ENCODE measurements at regions not wholly inside any gene's neighbourhood (a gene's known extent, or its start where the extent isn't known, plus 50 kb on each side); places are given as distances from the start of the nearest gene placed in this dataset.
A peak's percentile ranks its signal among the peaks of the same experiment; 100 is the strongest.
"Not testable (repeated sequence)": the region's sequence is repeated elsewhere in the genome, so short reads cannot be mapped to it uniquely, and the experiment has no call there.

DNA sequence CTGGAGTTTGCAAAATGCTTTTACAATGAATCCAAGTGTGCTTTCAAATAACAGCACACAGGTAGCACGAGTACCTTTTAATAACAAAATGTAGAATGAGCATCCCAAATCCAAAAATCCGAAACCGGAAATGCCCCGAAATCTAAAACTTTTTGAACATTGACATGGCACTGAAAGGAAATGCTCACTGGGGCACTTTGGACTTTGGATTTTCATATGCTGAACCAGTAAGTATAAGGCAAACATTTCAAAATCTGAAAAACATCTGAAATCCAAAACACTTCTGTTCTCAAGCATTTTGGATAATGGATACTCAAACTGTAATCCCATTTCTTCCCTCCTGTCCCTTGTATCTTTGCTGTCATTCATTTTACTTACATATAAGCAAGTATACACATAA, 50.1 kb downstream of the GCNT4 start:
- no peak for DNase-seq (ENCODE audit: low spot score)

DNA sequence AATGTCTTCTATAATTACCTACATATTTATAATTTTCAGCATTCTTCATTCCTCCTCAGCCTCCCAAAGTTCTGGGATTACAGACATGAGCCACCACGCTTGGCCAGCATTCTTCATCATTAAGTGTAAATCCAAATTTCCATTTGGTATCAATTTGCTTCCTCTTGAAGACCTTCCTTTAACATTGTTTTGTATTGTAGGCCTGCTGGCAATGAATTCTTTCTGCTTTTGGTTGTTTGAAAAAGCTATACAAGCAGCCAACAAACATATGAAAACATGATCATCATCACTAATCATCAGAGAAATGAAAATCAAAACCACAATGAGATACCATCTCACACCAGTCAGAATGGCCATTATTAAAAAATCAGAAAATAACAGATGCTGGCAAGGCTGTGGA, 56.4 kb downstream of the GCNT4 start:
- DNase-seq (ENCODE audit: low spot score): no peak

DNA sequence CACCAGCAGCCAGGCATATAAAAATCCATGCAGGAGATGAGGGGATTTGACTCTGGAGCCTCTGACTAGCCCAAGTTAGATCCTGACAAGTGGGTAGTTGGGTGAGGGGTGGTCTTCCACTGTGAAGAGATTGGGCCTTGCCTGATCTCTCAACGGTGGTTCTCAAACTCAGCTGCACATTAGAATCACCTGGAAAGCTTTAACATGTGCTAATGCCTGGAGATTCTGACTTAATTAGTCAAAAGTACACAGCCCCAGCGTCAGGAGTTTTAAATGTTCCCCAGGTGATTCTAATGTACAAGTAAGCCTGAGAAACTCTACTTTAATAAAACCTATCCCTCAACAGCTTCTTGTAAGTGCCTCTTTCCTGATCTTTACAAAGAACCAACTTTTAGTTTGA, 57.5 kb downstream of the GCNT4 start:
- DNase-seq (ENCODE audit: low spot score): peak; percentile 91

DNA sequence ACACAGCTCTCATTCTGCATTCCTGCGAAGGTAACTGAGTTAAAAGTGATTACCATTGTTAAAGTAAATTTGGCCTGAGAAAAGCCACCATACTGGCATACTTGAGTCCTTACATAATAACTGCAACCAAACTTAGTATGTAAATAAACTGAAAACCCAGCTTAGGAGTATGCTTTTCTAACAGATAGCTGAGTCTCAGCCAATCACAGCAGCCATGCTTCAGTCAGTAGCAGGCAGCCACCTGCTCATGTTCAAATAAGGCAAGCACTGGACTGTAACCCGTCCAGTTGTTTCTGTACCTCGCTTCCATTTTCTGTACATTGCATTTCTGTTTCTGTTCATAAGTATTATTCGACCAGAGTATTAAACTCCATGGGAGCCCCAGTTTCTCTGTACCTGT, 58.6 kb downstream of the GCNT4 start:
- DNase-seq (ENCODE audit: low spot score): peak; percentile 68

DNA sequence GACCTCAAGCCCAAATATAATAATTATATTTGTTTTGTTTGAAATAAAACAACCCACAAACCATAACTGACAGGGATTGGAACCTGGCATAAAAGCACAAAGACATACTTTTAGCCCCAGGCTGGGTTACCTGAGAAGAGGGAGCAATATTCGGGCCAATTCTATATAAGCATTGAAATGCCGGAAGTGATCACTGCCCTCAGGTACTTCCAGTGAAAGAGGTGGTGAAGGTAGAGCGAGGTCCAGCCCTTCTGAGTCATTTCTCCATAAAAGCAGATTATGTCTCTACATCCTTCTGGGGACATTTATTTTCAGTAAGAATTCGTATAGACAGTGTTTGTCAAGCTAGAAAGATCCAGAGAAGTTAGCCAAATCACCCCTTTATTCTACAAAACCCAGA, 59.6 kb downstream of the GCNT4 start:
- no peak for DNase-seq (ENCODE audit: low spot score)

DNA sequence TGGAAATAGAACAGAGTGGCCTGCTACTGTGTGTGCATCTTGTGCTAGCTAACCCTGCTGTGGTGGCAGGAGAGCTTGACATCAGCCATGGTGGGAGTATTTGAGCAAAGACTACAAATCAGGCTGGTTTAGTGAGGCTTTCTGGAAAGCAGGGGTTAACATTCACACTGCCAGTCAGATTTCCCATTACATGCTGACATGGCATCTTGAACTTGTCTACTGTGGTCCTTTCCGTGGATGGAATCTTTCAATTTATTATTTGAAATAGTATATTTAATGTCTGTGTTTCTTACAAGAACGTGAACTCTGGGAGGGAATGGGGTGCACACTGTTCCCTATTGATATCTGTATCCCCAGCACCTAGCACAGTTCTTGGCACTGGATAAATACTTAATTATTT, 60.8 kb downstream of the GCNT4 start:
- no peak for DNase-seq (ENCODE audit: low spot score)

- DNase-seq (ENCODE audit: low spot score): no peak
Measured at GRCh38 chr5:74990194-74990593, 62.2 kb downstream of the GCNT4 start.

DNA sequence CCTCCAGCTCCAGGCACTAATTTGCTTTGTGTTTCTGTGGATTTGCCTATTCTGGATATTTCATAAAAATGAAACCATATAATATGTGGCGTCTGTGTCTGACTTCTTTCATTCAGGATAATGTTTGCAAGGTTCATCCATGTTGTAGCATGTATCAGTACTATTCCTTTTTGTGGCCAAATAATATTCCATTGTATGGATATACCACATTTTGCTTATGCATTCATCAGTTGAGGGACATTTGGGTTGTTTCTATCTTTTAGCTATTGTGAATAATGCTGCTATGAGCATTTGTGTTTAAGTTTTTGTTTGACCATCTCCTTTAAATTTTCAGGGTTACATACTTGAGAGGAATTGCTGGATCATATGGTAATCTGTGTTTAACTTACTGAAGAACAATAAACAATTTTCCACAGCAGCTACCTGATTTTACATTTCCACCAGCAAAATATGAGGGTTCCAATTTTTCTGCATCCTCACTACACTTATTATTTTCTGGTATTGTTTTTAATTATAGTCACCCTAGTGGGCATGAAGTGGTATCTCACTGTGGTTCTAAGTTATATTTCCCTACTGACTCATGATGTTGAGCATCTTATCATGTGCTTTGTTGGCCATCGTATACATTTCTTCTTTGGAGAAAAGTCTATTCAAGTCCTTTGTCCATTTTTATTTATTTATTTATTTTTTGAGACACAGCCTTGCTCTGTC, 63.9 kb downstream of the GCNT4 start:
- no peak for DNase-seq (ENCODE audit: low spot score)

- DNase-seq (ENCODE audit: low spot score): no peak
Measured at GRCh38 chr5:74978345-74978744, 74.0 kb downstream of the GCNT4 start.

DNA sequence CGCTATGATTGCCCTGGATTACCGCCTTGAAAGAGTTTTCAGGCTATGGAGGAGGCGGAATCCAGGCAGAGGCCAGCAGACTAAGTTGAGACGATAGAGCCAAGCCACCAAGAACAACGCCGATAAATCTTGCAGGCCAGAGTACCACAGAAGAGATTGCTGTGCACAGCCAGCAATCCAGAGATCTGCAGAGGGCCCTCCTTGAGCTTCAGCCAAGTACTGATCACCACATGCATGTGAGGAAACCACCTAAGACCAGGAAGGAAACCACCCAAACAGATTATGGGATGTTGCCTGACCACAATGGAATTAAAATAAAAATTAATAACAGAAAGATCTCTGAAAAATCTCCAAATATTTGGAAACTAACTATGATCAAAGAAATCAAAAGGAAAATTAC, 74.9 kb downstream of the GCNT4 start:
- DNase-seq (ENCODE audit: low spot score): no peak

DNA sequence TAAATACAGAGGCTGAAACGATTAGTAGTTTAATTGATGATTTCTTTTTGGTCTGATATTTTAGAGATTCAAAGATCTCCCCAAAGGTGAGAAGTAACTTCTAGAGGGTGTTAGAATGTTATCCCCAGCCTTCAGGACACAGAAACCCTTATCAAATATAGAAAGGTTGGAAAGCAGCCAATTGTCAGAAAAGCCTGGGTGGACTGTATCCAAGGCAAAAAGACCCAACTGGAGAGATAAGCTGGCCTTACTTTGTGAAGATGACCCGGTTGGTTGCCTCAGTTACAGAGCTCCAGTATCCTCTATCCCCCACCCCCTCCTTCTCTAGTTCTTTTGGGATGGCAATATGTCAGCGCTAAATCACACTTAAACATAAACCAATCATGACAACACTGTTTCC, 75.7 kb downstream of the GCNT4 start:
- no peak for DNase-seq (ENCODE audit: low spot score)

DNA sequence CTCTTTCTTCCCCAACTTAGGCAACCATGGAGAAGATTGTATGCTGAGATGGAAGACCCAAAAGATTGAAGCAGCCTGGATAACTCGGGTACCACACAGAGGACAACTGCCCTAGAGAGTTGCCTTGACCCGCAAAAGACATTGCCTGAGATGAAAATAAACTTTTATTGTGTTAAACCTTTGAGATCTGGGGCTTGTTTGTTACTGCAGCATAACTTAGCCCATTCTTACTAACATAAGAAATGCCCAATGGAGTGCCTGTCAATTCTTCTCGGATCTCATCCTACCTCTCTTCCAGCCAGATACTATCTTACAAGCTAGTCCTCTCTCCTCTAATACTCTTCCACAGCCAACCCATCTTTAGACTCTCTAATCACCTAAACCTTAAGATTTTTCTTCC, 76.8 kb downstream of the GCNT4 start:
- no peak for DNase-seq (ENCODE audit: low spot score)

GRCh38 chr5:74974451-74975091, 77.8 kb downstream of the GCNT4 start:
- DNase-seq (ENCODE audit: low spot score): no peak

DNA sequence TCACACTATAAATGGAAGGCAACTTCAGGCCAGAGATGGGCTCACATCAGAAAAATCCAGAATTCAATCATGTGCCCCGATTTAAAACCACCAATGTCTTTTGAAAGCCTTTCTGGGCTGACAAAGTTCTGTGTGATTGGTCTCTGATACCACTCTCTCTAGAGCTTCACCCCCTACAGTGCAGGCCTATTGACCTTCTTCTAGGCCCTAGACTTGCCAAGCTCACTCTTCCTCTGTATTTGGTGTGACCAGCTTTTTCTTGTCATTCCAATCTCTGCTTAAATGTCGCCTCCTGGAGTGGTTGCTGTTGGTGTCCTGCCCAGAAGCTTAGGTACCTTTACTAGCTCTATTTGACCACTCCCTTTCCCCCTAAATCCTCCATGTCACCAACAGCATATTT, 78.7 kb downstream of the GCNT4 start:
- no peak for DNase-seq (ENCODE audit: low spot score)

- no peak for DNase-seq (ENCODE audit: low spot score)
Measured at GRCh38 chr5:74971947-74972460, 80.4 kb downstream of the GCNT4 start.

DNA sequence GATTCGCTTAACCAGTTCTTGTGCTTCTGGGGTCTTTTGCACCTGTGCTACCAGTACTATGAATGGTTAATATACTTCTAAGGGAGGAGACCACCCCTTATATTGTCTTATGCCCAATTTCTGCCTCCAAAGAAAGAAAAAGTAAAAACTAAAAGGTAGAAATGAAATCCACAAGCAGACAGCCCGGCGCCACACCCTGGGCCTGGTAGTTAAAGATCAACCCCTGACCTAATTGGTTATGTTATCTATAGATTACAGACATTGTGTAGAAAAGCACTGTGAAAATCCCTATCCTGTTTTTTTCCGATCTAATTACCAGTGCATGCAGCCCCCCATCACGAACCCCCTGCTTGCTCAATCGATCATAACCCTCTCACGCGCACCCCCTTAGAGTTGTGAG, 81.5 kb downstream of the GCNT4 start:
- not testable (repeated sequence) for DNase-seq (ENCODE audit: low spot score)

GRCh38 chr5:74969726-74970125, 82.6 kb downstream of the GCNT4 start:
- DNase-seq (ENCODE audit: low spot score): no peak

GRCh38 chr5:74966141-74967026, 86.0 kb downstream of the GCNT4 start:
- DNase-seq (ENCODE audit: low spot score): peak; percentile 39

- no peak for DNase-seq (ENCODE audit: low spot score)
Measured at GRCh38 chr5:74963407-74963806, 89.0 kb downstream of the GCNT4 start.

DNA sequence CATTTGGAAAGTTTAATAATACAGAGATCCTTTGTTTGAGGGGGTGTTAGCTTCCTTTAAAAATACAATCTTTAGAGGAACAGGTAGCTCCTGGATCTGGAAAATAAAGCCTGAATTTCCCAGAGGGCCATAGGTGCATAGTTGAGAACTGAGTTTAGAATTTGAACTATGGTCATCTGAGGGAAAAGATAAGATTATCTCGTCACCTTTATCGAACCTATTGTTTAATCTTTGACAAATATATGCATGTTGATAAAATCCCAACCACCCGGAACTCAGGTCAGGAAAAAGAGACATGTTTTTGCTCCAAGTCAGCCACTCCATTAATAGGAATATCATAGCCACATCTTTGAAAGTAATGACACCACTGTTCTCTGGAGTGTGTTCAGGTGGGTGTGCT, 91.7 kb upstream of the FAM169A start:
- DNase-seq (ENCODE audit: low spot score): no peak

- no peak for DNase-seq (ENCODE audit: low spot score)
Measured at GRCh38 chr5:74957029-74957784, 91.0 kb upstream of the FAM169A start.

GRCh38 chr5:74956278-74956677, 90.1 kb upstream of the FAM169A start:
- no peak for DNase-seq (ENCODE audit: low spot score)

Data from cerebellar cortex (tissue), 1 donor.